SK-N-MC (cell line): ENCODE measurements at regions not wholly inside any gene's neighbourhood (a gene's known extent, or its start where the extent isn't known, plus 50 kb on each side); places are given as distances from the start of the nearest gene placed in this dataset.

Source experiments
- DNase-seq: peaks from one replicate; pipeline ENCODE4 v3.0.0-alpha.2; 2011; ENCODE audit warnings: low read depth, low spot score
- H3K27ac ChIP-seq: fragments of 200-600 bp; sonication (generic); 2 replicates; pipeline ENCODE4 v1.5.1; 2016; ENCODE audit warnings: mixed run types
- H3K36me3 ChIP-seq: fragments of 200-600 bp; sonication (generic); 2 replicates; pipeline ENCODE4 v1.6.1; 2017; ENCODE audit warnings: antibody characterized with exemption, low read length, mixed read lengths; ENCODE audit not compliant: insufficient read depth
- H3K4me3 ChIP-seq: fragments of 200-600 bp; sonication (generic); 2 replicates; pipeline ENCODE4 v1.5.1; 2016
- H3K9ac ChIP-seq: fragments of 200-600 bp; sonication (generic); 2 replicates; pipeline ENCODE4 v1.8.0; 2017; ENCODE audit warnings: mixed run types, mixed read lengths; ENCODE audit not compliant: insufficient read length
- H3K9me3 ChIP-seq: fragments of 200-600 bp; sonication (generic); 2 replicates; pipeline ENCODE4 v1.6.1; 2017; ENCODE audit warnings: low read depth, mild to moderate bottlenecking, antibody characterized with exemption, low read length, moderate library complexity, mixed read lengths
- EZH2 ChIP-seq: fragments of 200-600 bp; sonication (generic); IDR thresholded peaks from one replicate; pipeline ENCODE4 v1.6.1; 2017; ENCODE audit warnings: antibody characterized with exemption
- FOXP2 ChIP-seq: optimal IDR thresholded peaks from 2 replicates; pipeline ENCODE3; 2011; ENCODE audit warnings: mild to moderate bottlenecking, moderate library complexity; ENCODE audit not compliant: insufficient read depth; ENCODE audit errors: extremely low read length, control extremely low read depth
- POLR2AphosphoS5 ChIP-seq: IDR thresholded peaks from 2 replicates; pipeline ENCODE4 v1.6.1; 2012; ENCODE audit warnings: mild to moderate bottlenecking, low read depth, low read length, borderline replicate concordance

DNA sequence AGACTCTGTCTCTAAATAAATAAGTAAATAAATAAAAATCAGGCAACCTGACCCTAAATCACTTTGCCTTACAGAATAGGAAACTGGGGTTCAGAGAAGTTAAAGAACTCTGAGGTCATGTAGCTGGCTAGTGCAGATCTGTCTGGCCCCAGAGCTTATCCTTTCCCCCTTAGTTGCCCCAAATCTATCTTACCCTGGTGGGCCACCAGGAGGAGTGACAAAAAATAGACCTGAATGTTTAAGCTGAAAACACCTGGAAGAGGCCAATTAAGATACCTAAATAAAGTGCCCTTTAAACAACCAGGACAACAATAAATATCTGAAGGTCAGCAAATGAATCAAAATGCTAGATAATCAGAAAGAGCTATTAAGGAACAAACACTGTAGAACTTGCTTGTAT lies 59.7 kb downstream of the TEX35 start:
- TF ChIP-seq POLR2AphosphoS5 (no peak), EZH2 (no peak), FOXP2 (no peak)
- H3K36me3 ChIP-seq = no peaks in the 10 kb centered on the region
- H3K27ac ChIP-seq = no peak overlapping the region
- H3K4me3 ChIP-seq = no peak overlapping the region
- no peak overlapping the region for H3K9ac ChIP-seq
- H3K9me3 ChIP-seq = no peaks in the 10 kb centered on the region
- no peak for DNase-seq

DNA sequence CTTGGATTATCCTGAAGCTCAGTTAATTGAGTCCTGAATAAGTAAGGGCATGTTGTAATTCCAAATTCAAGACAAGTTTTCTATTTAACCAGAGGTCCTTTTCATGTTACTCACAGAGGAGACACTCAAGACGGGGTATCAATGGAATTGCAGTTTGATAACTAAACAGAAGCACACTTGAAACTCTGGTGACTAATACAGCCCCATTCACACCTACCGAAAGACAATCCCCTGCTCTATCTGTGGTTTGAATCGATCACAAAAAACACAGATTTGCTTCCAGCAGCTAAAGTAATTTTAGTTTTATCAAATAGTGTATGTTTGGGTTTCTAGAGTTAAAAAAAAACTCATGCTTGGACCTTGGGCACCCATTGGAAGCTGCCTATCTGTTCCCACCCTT lies 60.4 kb downstream of the TEX35 start:
- no peak overlapping the region for H3K9ac ChIP-seq
- H3K27ac ChIP-seq = no peak overlapping the region
- no peaks in the 10 kb centered on the region for H3K9me3 ChIP-seq
- TF ChIP-seq EZH2 = no peak
- TF ChIP-seq FOXP2 = no peak
- no peak for TF ChIP-seq POLR2AphosphoS5
- no peak overlapping the region for H3K4me3 ChIP-seq
- DNase-seq = no peak
- H3K36me3 ChIP-seq = no peaks in the 10 kb centered on the region

DNA sequence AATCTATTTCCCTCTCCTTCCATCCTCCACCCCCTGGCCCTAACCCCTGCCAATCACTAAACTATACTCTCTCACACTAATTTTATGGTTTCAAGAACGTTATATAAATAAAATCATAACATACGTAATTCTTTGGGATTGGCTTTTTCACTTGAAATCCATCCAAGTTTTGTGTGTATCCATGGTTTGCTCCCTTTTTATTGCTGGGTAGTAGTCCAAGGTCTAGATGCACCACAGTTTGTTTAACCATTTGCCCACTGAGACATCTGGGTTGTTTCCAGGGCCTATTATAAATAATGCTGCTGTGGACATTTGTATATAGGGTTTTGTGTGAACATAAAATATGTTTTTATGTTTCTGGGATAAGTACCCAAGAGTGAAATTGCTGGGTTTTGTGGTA lies 61.4 kb downstream of the TEX35 start:
- Histone ChIP-seq H3K36me3 (no peaks in the 10 kb centered on the region), H3K4me3 (no peak overlapping the region), H3K27ac (no peak overlapping the region), H3K9me3 (no peaks in the 10 kb centered on the region), H3K9ac (no peak overlapping the region)
- no peak for DNase-seq
- TF ChIP-seq POLR2AphosphoS5 = no peak
- TF ChIP-seq EZH2 = no peak
- TF ChIP-seq FOXP2 = no peak

DNA sequence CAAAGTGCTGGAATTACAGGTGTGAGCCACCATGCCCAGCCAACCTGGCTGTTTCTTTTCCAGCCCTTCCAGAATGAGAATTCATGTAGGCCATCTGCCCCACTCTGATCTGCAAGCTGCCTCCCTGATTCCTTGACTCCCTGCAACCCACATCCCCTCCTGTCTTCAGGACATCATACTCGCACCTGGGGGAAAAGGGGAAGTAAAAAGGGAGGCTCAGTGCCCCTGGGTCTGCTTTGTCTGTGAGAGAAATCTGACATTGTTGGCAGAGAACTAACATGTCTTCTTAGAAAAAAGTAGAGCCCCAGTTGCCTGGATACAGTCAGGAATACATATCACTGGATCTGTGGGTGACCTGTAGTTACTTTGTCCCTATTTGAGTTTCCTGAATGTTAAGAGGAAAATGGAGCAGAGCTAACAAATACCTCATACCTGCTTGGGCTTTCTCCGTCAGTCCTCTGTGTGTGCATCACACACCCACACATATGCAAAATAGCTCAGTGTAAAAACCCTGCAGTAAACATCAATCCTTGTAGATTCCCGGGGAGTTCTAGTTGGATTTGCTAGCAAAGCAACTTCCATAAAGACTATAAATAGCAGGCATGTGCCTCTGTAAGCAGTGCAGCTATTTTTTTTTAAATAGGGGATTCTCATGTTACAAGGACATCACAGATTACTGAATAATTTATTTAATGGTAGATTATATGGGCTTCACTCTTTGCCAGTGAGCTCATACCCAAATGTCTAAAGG lies 62.9 kb downstream of the TEX35 start:
- Histone ChIP-seq H3K27ac (no peak overlapping the region), H3K9ac (no peak overlapping the region)
- peak; percentile 18 for DNase-seq

DNA sequence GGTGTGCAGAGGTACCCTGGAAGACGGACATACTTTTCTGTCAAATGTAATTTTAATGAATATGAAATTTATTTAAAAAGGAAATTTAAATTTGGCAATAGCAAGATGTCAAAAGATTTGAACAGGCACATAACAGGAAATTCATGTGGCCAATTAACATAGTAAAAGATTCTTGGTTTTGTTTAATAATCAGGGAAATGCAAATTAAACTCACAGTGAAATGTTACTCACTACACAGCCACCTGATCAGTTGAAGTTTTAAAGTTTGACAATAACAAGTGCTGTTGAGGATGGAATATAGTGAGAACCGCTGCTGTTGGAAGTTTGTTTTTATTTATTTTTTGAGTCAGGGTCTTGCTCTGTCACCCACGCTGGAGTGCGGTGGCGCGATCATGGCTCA lies 63.9 kb downstream of the TEX35 start:
- H3K36me3 ChIP-seq = no peaks in the 10 kb centered on the region
- no peak for TF ChIP-seq POLR2AphosphoS5
- TF ChIP-seq EZH2 = no peak
- no peak for TF ChIP-seq FOXP2
- peak overlapping the region; percentile 20 for H3K9ac ChIP-seq
- no peak overlapping the region for H3K27ac ChIP-seq
- DNase-seq = no peak
- H3K9me3 ChIP-seq = no peaks in the 10 kb centered on the region
- no peak overlapping the region for H3K4me3 ChIP-seq

More for the DNA sequence above, 62.9 kb downstream of the TEX35 start:
- Histone ChIP-seq H3K36me3 (no peaks in the 10 kb centered on the region), H3K4me3 (peak overlapping the region; percentile 4; the same call in 1 of the 2 replicates), H3K9me3 (no peaks in the 10 kb centered on the region)
- TF ChIP-seq FOXP2 (no peak), POLR2AphosphoS5 (no peak)

DNA sequence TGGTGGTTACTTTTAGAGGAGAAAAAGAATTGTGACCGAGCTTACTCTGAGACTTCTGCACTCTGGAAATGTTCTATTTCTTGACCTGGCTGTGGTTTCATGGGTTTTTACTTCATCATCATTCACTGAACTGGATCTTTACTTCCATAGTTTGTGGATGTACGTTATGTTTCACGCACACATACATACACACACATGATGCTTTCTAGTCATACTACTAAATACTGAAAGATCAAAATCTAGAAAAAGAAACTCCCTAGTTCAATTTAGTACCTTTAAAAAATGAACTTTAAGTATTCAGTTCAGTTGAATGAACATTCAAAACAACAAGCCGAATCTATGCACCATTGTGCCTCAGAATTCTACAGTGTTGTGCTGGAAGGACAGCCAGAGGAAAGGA lies 65.0 kb downstream of the TEX35 start:
- no peak overlapping the region for H3K9ac ChIP-seq
- no peaks in the 10 kb centered on the region for H3K36me3 ChIP-seq
- no peak for DNase-seq
- TF ChIP-seq FOXP2 (no peak), POLR2AphosphoS5 (no peak), EZH2 (no peak)
- no peak overlapping the region for H3K27ac ChIP-seq
- no peak overlapping the region for H3K4me3 ChIP-seq
- no peaks in the 10 kb centered on the region for H3K9me3 ChIP-seq

DNA sequence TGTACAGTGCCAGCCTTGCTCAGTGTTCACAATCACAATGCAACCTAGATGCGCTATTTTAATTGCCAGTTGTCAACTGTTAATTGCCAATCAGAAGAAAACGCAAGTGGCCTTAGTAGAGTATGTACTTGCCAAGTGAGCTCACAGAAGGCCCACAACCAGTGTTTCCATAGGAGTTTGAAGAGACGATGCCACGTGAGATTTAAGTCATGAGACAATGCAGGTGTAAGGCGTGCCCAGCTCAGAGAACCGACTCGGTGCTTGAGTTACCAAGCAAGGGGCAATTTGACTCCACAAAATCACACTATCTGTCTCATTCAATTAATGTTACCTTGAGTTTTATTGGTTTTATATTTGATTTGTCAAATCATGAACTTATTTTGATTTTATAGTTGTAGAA lies 65.6 kb downstream of the TEX35 start:
- no peak overlapping the region for H3K27ac ChIP-seq
- H3K36me3 ChIP-seq = no peaks in the 10 kb centered on the region
- no peak overlapping the region for H3K9ac ChIP-seq
- no peaks in the 10 kb centered on the region for H3K9me3 ChIP-seq
- no peak for DNase-seq
- TF ChIP-seq POLR2AphosphoS5 (no peak), EZH2 (no peak), FOXP2 (no peak)
- H3K4me3 ChIP-seq = no peak overlapping the region

DNA sequence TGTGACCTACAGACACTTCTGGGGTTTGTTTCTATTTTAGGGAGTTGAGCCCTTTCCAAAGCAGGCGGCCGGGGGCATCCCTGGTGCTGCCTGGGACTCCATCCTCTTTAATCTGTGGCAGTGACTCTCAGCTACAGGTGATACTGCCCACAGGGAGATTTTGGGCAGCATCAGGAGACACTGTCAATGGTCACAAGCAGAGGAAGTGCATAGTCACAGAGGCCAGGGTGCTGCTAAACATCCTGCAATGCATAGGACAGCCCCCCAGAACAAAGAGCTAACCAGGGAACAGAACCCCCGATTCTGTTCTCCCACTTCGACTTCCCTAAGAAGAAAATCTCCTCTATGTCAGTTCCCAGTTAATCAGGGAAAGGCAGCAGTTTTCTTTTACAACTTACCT lies 66.2 kb downstream of the TEX35 start:
- DNase-seq = no peak
- H3K4me3 ChIP-seq = no peak overlapping the region
- H3K9me3 ChIP-seq = no peaks in the 10 kb centered on the region
- TF ChIP-seq EZH2 = no peak
- no peak for TF ChIP-seq POLR2AphosphoS5
- no peak for TF ChIP-seq FOXP2
- H3K27ac ChIP-seq = no peak overlapping the region
- no peaks in the 10 kb centered on the region for H3K36me3 ChIP-seq
- H3K9ac ChIP-seq = no peak overlapping the region

DNA sequence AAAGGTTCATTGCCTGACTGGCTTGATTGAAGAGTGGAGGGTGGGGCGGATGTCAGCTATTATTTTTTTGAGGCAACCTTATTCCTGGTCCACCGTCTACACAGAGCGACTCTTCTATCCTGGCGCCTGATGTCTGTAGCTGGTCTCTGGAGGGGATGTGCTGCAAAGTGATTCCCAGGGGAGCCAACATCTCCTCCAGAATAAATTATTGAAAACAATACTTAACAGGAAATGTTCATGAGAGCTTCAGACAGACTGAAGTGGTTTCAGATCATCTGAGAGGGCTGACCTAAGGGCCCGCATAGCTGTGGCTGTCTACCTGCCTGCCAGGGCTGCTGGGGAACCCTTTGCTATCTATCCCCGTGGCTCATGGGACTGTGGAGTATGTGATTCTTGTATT lies 66.7 kb downstream of the TEX35 start:
- Histone ChIP-seq H3K27ac (no peak overlapping the region), H3K9ac (no peak overlapping the region), H3K36me3 (no peaks in the 10 kb centered on the region), H3K9me3 (no peaks in the 10 kb centered on the region), H3K4me3 (no peak overlapping the region)
- TF ChIP-seq EZH2 (no peak), POLR2AphosphoS5 (no peak), FOXP2 (no peak)
- DNase-seq = peak; percentile 22
